HepG2 (cell line): ENCODE measurements at regions not wholly inside any gene's neighbourhood (a gene's known extent, or its start where the extent isn't known, plus 50 kb on each side); places are given as distances from the start of the nearest gene placed in this dataset.

ENCODE experiments used
- ATAC-seq: fragments of 200-7000 bp; cut with Tn5 transposase; 3 replicates; pipeline ENCODE4 v1.9.1; 2020; ENCODE audit warnings: mild to moderate bottlenecking, moderate library complexity
- BruUV-seq: library from RNA; stranded (reverse); fragments of 400-500 nt; replicated peaks from 2 replicates; lab custom pipeline; 2021; lab: Mats Ljungman, UMichigan
- CTCF ChIA-PET: fragments of 300-600 bp; formaldehyde crosslinking; extraction: SDS; loops from one replicate; lab custom pipeline; 2021; ENCODE audit warnings: low total read pairs, inconsistent platforms, low intra/inter-chr PET ratio; lab: Yijun Ruan, JAX
- POLR2A ChIA-PET: fragments of 350-600 bp; sonication (Branson Sonifier 250); formaldehyde crosslinking; loops from one replicate; lab custom pipeline; 2020; ENCODE audit warnings: antibody characterized with exemption, inconsistent platforms; lab: Yijun Ruan, JAX
- DNase-seq: peaks from one replicate; pipeline ENCODE4 v3.0.0-alpha.2; 2015; ENCODE audit warnings: low spot score
- FAIRE-seq: peaks from 3 replicates; lab custom pipeline; 2011; peaks lifted over from hg19 to GRCh38; lab: Jason Lieb, UNC
- H2AFZ ChIP-seq: one replicate; pipeline ENCODE4 v1.6.1; 2011; ENCODE audit warnings: low read length, inconsistent platforms
- H3K27ac ChIP-seq: fragments of 300-600 bp; 3 replicates; pipeline ENCODE4 v1.8.0; 2011; ENCODE audit warnings: mixed run types, mild to moderate bottlenecking, mixed read lengths, low read length, inconsistent platforms; ENCODE audit not compliant: insufficient read depth; ENCODE audit errors: extremely low read length
- H3K27me3 ChIP-seq, 2 experiments: fragments of 200-600 bp in 1 of 2; 2 replicates in 1 of 2; 3 replicates in 1 of 2; pipeline versions ENCODE4 v1.6.0 to v1.8.0; 2011; ENCODE audit warnings: low read length in 2 of 2, mild to moderate bottlenecking in 2 of 2, moderate library complexity in 2 of 2, inconsistent platforms in 1 of 2; ENCODE audit not compliant: insufficient read depth in 2 of 2, control insufficient read depth in 1 of 2
- H3K36me3 ChIP-seq, 2 experiments: fragments of 200-600 bp in 1 of 2; replicated peaks in 1 of 2; 2 replicates in 1 of 2; 3 replicates in 1 of 2; pipeline versions ENCODE4 v1.5.1 to v1.8.0; 2011; ENCODE audit warnings: low read length in 2 of 2, inconsistent platforms in 1 of 2; ENCODE audit not compliant: insufficient read depth in 2 of 2, control insufficient read depth in 1 of 2
- H3K4me1 ChIP-seq: 2 replicates; pipeline ENCODE4 v1.5.1; 2012; ENCODE audit warnings: low read length, inconsistent platforms; ENCODE audit not compliant: insufficient read depth
- H3K4me2 ChIP-seq: 2 replicates; pipeline ENCODE4 v1.6.0; 2011; ENCODE audit warnings: low read depth, low read length, inconsistent platforms
- H3K4me3 ChIP-seq, 3 experiments: fragments of 200-600 bp in 1 of 3; sonication (generic), shearing (Covaris generic) in 1 of 3; replicated peaks in 1 of 3; 2 replicates each; pipeline ENCODE4 v1.5.1; 2011 to 2016; ENCODE audit warnings: low read length in 3 of 3, inconsistent platforms in 2 of 3, low read depth in 2 of 3, mild to moderate bottlenecking in 2 of 3, control low read depth in 1 of 3, mixed read lengths in 1 of 3; ENCODE audit not compliant: insufficient read depth in 1 of 3
- H3K79me2 ChIP-seq: one replicate; pipeline ENCODE4 v1.6.1; 2011; ENCODE audit warnings: low read length, inconsistent platforms; ENCODE audit not compliant: insufficient read depth
- H3K9ac ChIP-seq: 2 replicates; pipeline ENCODE4 v1.6.0; 2011; ENCODE audit warnings: mild to moderate bottlenecking, low read depth, low read length, inconsistent platforms; ENCODE audit not compliant: insufficient read depth
- H3K9me3 ChIP-seq: 2 replicates; pipeline ENCODE4 v1.5.1; 2012; ENCODE audit warnings: mild to moderate bottlenecking, low read length
- H4K20me1 ChIP-seq: 2 replicates; pipeline ENCODE4 v1.6.0; 2011; ENCODE audit warnings: inconsistent platforms, mild to moderate bottlenecking, low read length, moderate library complexity; ENCODE audit not compliant: insufficient read depth
- ASH2L ChIP-seq: fragments of 300-600, 200-600 bp; sonication (generic); IDR thresholded peaks from 2 replicates; pipeline ENCODE4 v1.7.0; 2017; ENCODE audit warnings: low read depth, mild to moderate bottlenecking, moderate library complexity, mixed read lengths, low read length; ENCODE audit not compliant: insufficient read length
- ETS1 ChIP-seq: sonication (generic); formaldehyde crosslinking; IDR thresholded peaks from 2 replicates; pipeline ENCODE4 v1.4.0; 2020; ENCODE audit warnings: missing genetic modification reagents
- FOSL1 ChIP-seq: sonication (generic); formaldehyde crosslinking; IDR thresholded peaks from 2 replicates; pipeline ENCODE4 v1.9.0; 2021; ENCODE audit warnings: missing genetic modification reagents, borderline replicate concordance
- JARID2 ChIP-seq: sonication (generic); formaldehyde crosslinking; IDR thresholded peaks from 2 replicates; pipeline ENCODE4 v1.8.1; 2023; ENCODE audit warnings: missing genetic modification reagents, inconsistent platforms; ENCODE audit not compliant: insufficient replicate concordance
- KLF12 ChIP-seq: sonication (generic); formaldehyde crosslinking; IDR thresholded peaks from 2 replicates; pipeline ENCODE4 v1.4.0; 2020; ENCODE audit warnings: missing genetic modification reagents, borderline replicate concordance
- NFYC ChIP-seq: IDR thresholded peaks from 2 replicates; pipeline ENCODE4 v1.6.1; 2016; ENCODE audit warnings: missing genetic modification reagents, missing compliant biosample characterization
- TOPORS ChIP-seq: sonication (generic); formaldehyde crosslinking; IDR thresholded peaks from 2 replicates; pipeline ENCODE4 v1.8.0; 2023; ENCODE audit warnings: mild to moderate bottlenecking, missing genetic modification reagents
- ZKSCAN1 ChIP-seq: fragments of 150-350 bp; IDR thresholded peaks from 2 replicates; pipeline ENCODE4 v1.6.1; 2014; ENCODE audit warnings: low read length
- ZNF207 ChIP-seq: fragments of 450-650 bp; IDR thresholded peaks from 2 replicates; pipeline ENCODE4 v1.6.1; 2016; ENCODE audit warnings: antibody characterized with exemption, borderline replicate concordance
- ZNF318 ChIP-seq: sonication (generic); formaldehyde crosslinking; IDR thresholded peaks from 2 replicates; pipeline ENCODE4 v1.4.0; 2020; ENCODE audit warnings: mild to moderate bottlenecking, missing genetic modification reagents
- ZNF354B ChIP-seq: sonication (generic); formaldehyde crosslinking; IDR thresholded peaks from 2 replicates; pipeline ENCODE4 v1.8.0; 2022; ENCODE audit warnings: mild to moderate bottlenecking, missing genetic modification reagents
- WGBS: methylation state at CpG from one replicate; pipeline ENCODE4 v1.1.6; 2017; ENCODE audit warnings: low lambda C conversion rate; 5-methylcytosine and 5-hydroxymethylcytosine counted together
- in situ Hi-C: cut with HindIII; loops from 2 replicates; pipeline ENCODE4 v1.10.0; 2017; ENCODE audit warnings: low pct_unique_long_range_greater_than_20kb; ENCODE audit not compliant: extremely low pct_ligation_motif_present
- intact Hi-C: fragments of 100-400 bp; cut with micrococcal nuclease; formaldehyde crosslinking; loops from one replicate; pipeline ENCODE4 v1.10.0; 2022; ENCODE audit not compliant: unreplicated experiment

DNA sequence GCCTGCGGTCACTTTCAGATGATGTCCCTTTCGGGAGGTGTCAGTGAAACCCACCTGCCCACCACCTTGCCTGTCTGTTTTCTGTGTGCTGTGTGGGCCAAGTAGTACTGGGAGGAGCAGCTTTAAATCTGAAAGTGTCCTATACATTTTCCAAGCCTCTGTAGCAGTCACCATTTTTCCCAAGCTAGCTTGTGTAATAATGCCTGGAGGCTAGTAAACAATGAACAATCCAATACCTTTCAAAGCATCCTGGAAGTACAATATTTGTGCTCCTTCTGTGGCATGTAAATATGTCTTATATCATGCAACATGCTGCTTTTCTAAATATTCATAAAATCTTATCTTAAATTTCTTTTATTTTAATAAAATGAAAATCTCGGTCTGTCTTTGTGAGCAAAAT is 111.6 kb upstream of the C1GALT1C1 start:
- FAIRE-seq (no peak), DNase-seq (no peak), ATAC-seq (no peak)
- no TSS peak for BruUV-seq
- POLR2A ChIA-PET: interaction anchor here (1.2 kb wide), 1 partner anchor 11 kb away, joined by 5 read pairs; no protein-coding TSS in a partner anchor
- CTCF ChIA-PET: no interaction called here
- H3K4me1 ChIP-seq: peaks cover 21% of the 10 kb centered on the region
- 97% methylated on average over 2 of the region's 3 CpGs for WGBS
- no peak overlapping the region for H3K9ac ChIP-seq
- H3K27me3 ChIP-seq: no peaks in the 10 kb centered on the region
- no peaks in the 10 kb centered on the region for H3K9me3 ChIP-seq
- H3K79me2 ChIP-seq: no peaks in the 10 kb centered on the region
- no peak for TF ChIP-seq JARID2 (CRISPR knock-in tag)
- no peak for TF ChIP-seq ZNF207
- no peak for TF ChIP-seq FOSL1
- no peak for TF ChIP-seq ZKSCAN1
- no peak for TF ChIP-seq ETS1
- TF ChIP-seq ZNF354B (CRISPR knock-in tag): no peak
- no peak for TF ChIP-seq ZNF318 (CRISPR knock-in tag)
- no peak for TF ChIP-seq KLF12 (CRISPR knock-in tag)
- no peak for TF ChIP-seq TOPORS (CRISPR knock-in tag)
- no peak for TF ChIP-seq ASH2L
- TF ChIP-seq NFYC: no peak
- no peak overlapping the region for H2AFZ ChIP-seq
- no peaks in the 10 kb centered on the region for H4K20me1 ChIP-seq
- H3K27ac ChIP-seq: no peak overlapping the region
- no peak overlapping the region for H3K4me3 ChIP-seq
- no peak overlapping the region for H3K4me2 ChIP-seq
- intact Hi-C loops: no loop called here
- H3K36me3 ChIP-seq: no peaks in the 10 kb centered on the region
- in situ Hi-C loops: no loop called here
